Thyroid gland (tissue), 4 donors: ENCODE measurements at regions not wholly inside any gene's neighbourhood (a gene's known extent, or its start where the extent isn't known, plus 50 kb on each side); places are given as distances from the start of the nearest gene placed in this dataset.

Source experiments
- CTCF ChIP-seq, 6 experiments: fragments of 200-600 bp in 3 of 6; fragments of 450-650 bp in 3 of 6; sonication (generic) in 3 of 6; IDR thresholded peaks; one replicate each; pipeline ENCODE4 v1.5.1; 2016 to 2019; ENCODE audit warnings: antibody characterized with exemption in 6 of 6, mild to moderate bottlenecking in 2 of 6, inconsistent platforms in 1 of 6, moderate library complexity in 1 of 6
- POLR2A ChIP-seq, 2 donors: fragments of 450-650 bp; IDR thresholded peaks; one replicate each; pipeline ENCODE4 v1.6.1; 2017; ENCODE audit warnings: antibody characterized with exemption in 2 of 2, mild to moderate bottlenecking in 2 of 2, moderate library complexity in 1 of 2

- TF ChIP-seq POLR2A (IDR thresholded peaks at IDR 0.05) = no peak
- TF ChIP-seq CTCF (IDR thresholded peaks at IDR 0.05) = no peak
Observed at GRCh38 chr4:3712112-3712805, 53.9 kb upstream of the ADRA2C start.
